ENCODE measurements at regions not wholly inside any gene's neighbourhood (a gene's known extent, or its start where the extent isn't known, plus 50 kb on each side); places are given as distances from the start of the nearest gene placed in this dataset.

- Histone ChIP-seq H2AFZ (ENCODE audit: low read depth, low read length) (no peak overlapping the region), H3K27me3 (ENCODE audit: low read depth, low read length) (no peaks in the 10 kb centered on the region), H3K4me2 (ENCODE audit: low read length) (no peak overlapping the region), H3K9ac (ENCODE audit: low read length) (no peak overlapping the region), H3K9me3 (ENCODE audit: insufficient read depth, low read length) (no peaks in the 10 kb centered on the region), H3K27ac (ENCODE audit: low read length) (no peak overlapping the region), H3K36me3 (replicated peaks; ENCODE audit: low read depth, low read length) (no peaks in the 10 kb centered on the region), H3K4me3 (ENCODE audit: low read length) (no peak overlapping the region), H3K4me1 (ENCODE audit: low read length) (no peaks in the 10 kb centered on the region), H3K79me2 (ENCODE audit: low read length) (no peaks in the 10 kb centered on the region), H4K20me1 (ENCODE audit: insufficient read depth, low read length) (no peaks in the 10 kb centered on the region)
- TF ChIP-seq EZH2phosphoT487 (IDR thresholded peaks at IDR 0.05; ENCODE audit: low read depth): no peak
These were observed 53.5 kb upstream of the CHODL start for GRCh38 chr21:18191139-18191538.

GRCh38 chr21:18178509-18178908, 66.1 kb upstream of the CHODL start:
- no peaks in the 10 kb centered on the region for H3K36me3 ChIP-seq (replicated peaks; ENCODE audit: low read depth, low read length)
- H3K79me2 ChIP-seq (ENCODE audit: low read length): no peaks in the 10 kb centered on the region
- H3K9me3 ChIP-seq (ENCODE audit: insufficient read depth, low read length): no peaks in the 10 kb centered on the region
- no peak overlapping the region for H3K4me3 ChIP-seq (ENCODE audit: low read length)
- no peaks in the 10 kb centered on the region for H3K27me3 ChIP-seq (ENCODE audit: low read depth, low read length)
- H2AFZ ChIP-seq (ENCODE audit: low read depth, low read length): no peak overlapping the region
- no peak overlapping the region for H3K9ac ChIP-seq (ENCODE audit: low read length)
- H3K4me2 ChIP-seq (ENCODE audit: low read length): no peak overlapping the region
- H3K27ac ChIP-seq (ENCODE audit: low read length): no peak overlapping the region
- no peaks in the 10 kb centered on the region for H3K4me1 ChIP-seq (ENCODE audit: low read length)
- no peaks in the 10 kb centered on the region for H4K20me1 ChIP-seq (ENCODE audit: insufficient read depth, low read length)
- TF ChIP-seq CTCF (IDR thresholded peaks at IDR 0.05; ENCODE audit: low read depth, low read length): no peak
- no peak for TF ChIP-seq EZH2phosphoT487 (IDR thresholded peaks at IDR 0.05; ENCODE audit: low read depth)

- Histone ChIP-seq H3K79me2 (ENCODE audit: low read length) (no peaks in the 10 kb centered on the region), H3K36me3 (replicated peaks; ENCODE audit: low read depth, low read length) (no peaks in the 10 kb centered on the region), H3K4me1 (ENCODE audit: low read length) (no peaks in the 10 kb centered on the region), H3K9ac (ENCODE audit: low read length) (no peak overlapping the region), H3K4me3 (ENCODE audit: low read length) (no peak overlapping the region), H3K27me3 (ENCODE audit: low read depth, low read length) (no peaks in the 10 kb centered on the region), H3K9me3 (ENCODE audit: insufficient read depth, low read length) (no peaks in the 10 kb centered on the region), H3K27ac (ENCODE audit: low read length) (no peak overlapping the region), H3K4me2 (ENCODE audit: low read length) (no peak overlapping the region), H2AFZ (ENCODE audit: low read depth, low read length) (no peak overlapping the region), H4K20me1 (ENCODE audit: insufficient read depth, low read length) (no peaks in the 10 kb centered on the region)
- TF ChIP-seq CTCF (IDR thresholded peaks at IDR 0.05; ENCODE audit: low read depth, low read length) (no peak), EZH2phosphoT487 (IDR thresholded peaks at IDR 0.05; ENCODE audit: low read depth) (no peak)
These were observed 70.3 kb upstream of the CHODL start for GRCh38 chr21:18174370-18174769.

GRCh38 chr21:18170829-18171228, 73.8 kb upstream of the CHODL start:
- no peaks in the 10 kb centered on the region for H3K79me2 ChIP-seq (ENCODE audit: low read length)
- H2AFZ ChIP-seq (ENCODE audit: low read depth, low read length): no peak overlapping the region
- no peaks in the 10 kb centered on the region for H3K4me1 ChIP-seq (ENCODE audit: low read length)
- H3K36me3 ChIP-seq (replicated peaks; ENCODE audit: low read depth, low read length): no peaks in the 10 kb centered on the region
- H3K9me3 ChIP-seq (ENCODE audit: insufficient read depth, low read length): no peaks in the 10 kb centered on the region
- no peaks in the 10 kb centered on the region for H4K20me1 ChIP-seq (ENCODE audit: insufficient read depth, low read length)
- H3K27ac ChIP-seq (ENCODE audit: low read length): no peak overlapping the region
- no peak overlapping the region for H3K4me3 ChIP-seq (ENCODE audit: low read length)
- H3K27me3 ChIP-seq (ENCODE audit: low read depth, low read length): no peaks in the 10 kb centered on the region
- no peak overlapping the region for H3K9ac ChIP-seq (ENCODE audit: low read length)
- H3K4me2 ChIP-seq (ENCODE audit: low read length): no peak overlapping the region
- TF ChIP-seq CTCF (IDR thresholded peaks at IDR 0.05; ENCODE audit: low read depth, low read length) (no peak), EZH2phosphoT487 (IDR thresholded peaks at IDR 0.05; ENCODE audit: low read depth) (no peak)

- Histone ChIP-seq H3K36me3 (replicated peaks; ENCODE audit: low read depth, low read length) (no peaks in the 10 kb centered on the region), H3K9ac (ENCODE audit: low read length) (no peak overlapping the region), H3K27ac (ENCODE audit: low read length) (no peak overlapping the region), H2AFZ (ENCODE audit: low read depth, low read length) (no peak overlapping the region), H3K27me3 (ENCODE audit: low read depth, low read length) (no peaks in the 10 kb centered on the region), H3K4me2 (ENCODE audit: low read length) (no peak overlapping the region), H3K9me3 (ENCODE audit: insufficient read depth, low read length) (no peaks in the 10 kb centered on the region), H4K20me1 (ENCODE audit: insufficient read depth, low read length) (no peaks in the 10 kb centered on the region), H3K4me3 (ENCODE audit: low read length) (no peak overlapping the region), H3K4me1 (ENCODE audit: low read length) (no peaks in the 10 kb centered on the region), H3K79me2 (ENCODE audit: low read length) (no peaks in the 10 kb centered on the region)
- no peak for TF ChIP-seq CTCF (IDR thresholded peaks at IDR 0.05; ENCODE audit: low read depth, low read length)
- no peak for TF ChIP-seq EZH2phosphoT487 (IDR thresholded peaks at IDR 0.05; ENCODE audit: low read depth)
These were observed 74.4 kb upstream of the CHODL start for GRCh38 chr21:18170221-18170620.
